H9 (cell line): ENCODE measurements at regions not wholly inside any gene's neighbourhood (a gene's known extent, or its start where the extent isn't known, plus 50 kb on each side); places are given as distances from the start of the nearest gene placed in this dataset.

ENCODE experiments used
- DNase-seq: peaks from one replicate; pipeline ENCODE4 v3.0.0-alpha.2; 2017
- H2AFZ ChIP-seq: one replicate; pipeline ENCODE4 v1.6.1; 2013; ENCODE audit warnings: mild to moderate bottlenecking, low read length, control low read depth, moderate library complexity
- H2AK5ac ChIP-seq: 2 replicates; pipeline ENCODE4 v1.6.1; 2013; ENCODE audit warnings: low read length, control low read depth, mixed read lengths; ENCODE audit not compliant: insufficient read length
- H2BK120ac ChIP-seq: one replicate; pipeline ENCODE4 v1.6.1; 2013; ENCODE audit warnings: low read depth, mild to moderate bottlenecking, low read length, control low read depth, inconsistent platforms; ENCODE audit not compliant: poor library complexity, severe bottlenecking
- H2BK12ac ChIP-seq: 2 replicates; pipeline ENCODE4 v1.6.1; 2013; ENCODE audit warnings: low read length, control low read depth, mixed read lengths, low read depth; ENCODE audit not compliant: insufficient read length
- H2BK15ac ChIP-seq: 2 replicates; pipeline ENCODE4 v1.6.1; 2013; ENCODE audit warnings: low read depth, low read length, control low read depth
- H2BK20ac ChIP-seq: one replicate; pipeline ENCODE4 v1.6.1; 2013; ENCODE audit warnings: low read depth, mild to moderate bottlenecking, low read length, control low read depth, inconsistent platforms; ENCODE audit not compliant: poor library complexity, severe bottlenecking
- H2BK5ac ChIP-seq: 2 replicates; pipeline ENCODE4 v1.6.1; 2013; ENCODE audit warnings: low read length, control low read depth, mixed read lengths; ENCODE audit not compliant: insufficient read length
- H3K14ac ChIP-seq: 2 replicates; pipeline ENCODE4 v1.6.1; 2013; ENCODE audit warnings: low read length, control low read depth; ENCODE audit not compliant: insufficient read depth
- H3K18ac ChIP-seq: 2 replicates; pipeline ENCODE4 v1.6.1; 2013; ENCODE audit warnings: low read depth, mild to moderate bottlenecking, mixed read lengths, low read length, control low read depth; ENCODE audit not compliant: insufficient read length
- H3K23ac ChIP-seq: 2 replicates; pipeline ENCODE4 v1.6.1; 2013; ENCODE audit warnings: low read length, control low read depth, mixed read lengths, low read depth; ENCODE audit not compliant: insufficient read length
- H3K23me2 ChIP-seq: 2 replicates; pipeline ENCODE4 v1.6.1; 2013; ENCODE audit warnings: low read depth, mild to moderate bottlenecking, mixed read lengths, low read length, control low read depth; ENCODE audit not compliant: insufficient read length, poor library complexity, severe bottlenecking
- H3K27ac ChIP-seq: 2 replicates; pipeline ENCODE4 v1.5.1; 2013; ENCODE audit warnings: low read length, control low read depth, mixed read lengths, low read depth; ENCODE audit not compliant: insufficient read length
- H3K27me3 ChIP-seq: 2 replicates; pipeline ENCODE4 v1.6.1; 2013; ENCODE audit warnings: low read length, control low read depth, inconsistent platforms; ENCODE audit not compliant: insufficient read depth
- H3K4ac ChIP-seq: 2 replicates; pipeline ENCODE4 v1.6.1; 2013; ENCODE audit warnings: low read depth, mild to moderate bottlenecking, control low read depth, inconsistent platforms, low read length, moderate library complexity
- H3K4me1 ChIP-seq: 2 replicates; pipeline ENCODE4 v1.6.1; 2013; ENCODE audit warnings: low read length, control low read depth, inconsistent platforms; ENCODE audit not compliant: insufficient read depth
- H3K4me2 ChIP-seq: 2 replicates; pipeline ENCODE4 v1.6.1; 2013; ENCODE audit warnings: low read length, control low read depth, mixed read lengths; ENCODE audit not compliant: insufficient read length, insufficient read depth
- H3K56ac ChIP-seq: 2 replicates; pipeline ENCODE4 v1.6.1; 2013; ENCODE audit warnings: low read depth, mild to moderate bottlenecking, mixed read lengths, low read length, control low read depth; ENCODE audit not compliant: insufficient read length
- H3K79me1 ChIP-seq: 2 replicates; pipeline ENCODE4 v1.6.1; 2013; ENCODE audit warnings: low read depth, mild to moderate bottlenecking, moderate library complexity, low read length, control low read depth, inconsistent platforms; ENCODE audit not compliant: insufficient read depth, poor library complexity, severe bottlenecking
- H3K79me2 ChIP-seq: 2 replicates; pipeline ENCODE4 v1.6.1; 2013; ENCODE audit warnings: low read length, control low read depth, inconsistent platforms; ENCODE audit not compliant: insufficient read depth
- H3K9ac ChIP-seq: 2 replicates; pipeline ENCODE4 v1.6.1; 2013; ENCODE audit warnings: low read length, control low read depth, mixed read lengths; ENCODE audit not compliant: insufficient read length; ENCODE audit errors: extremely low read depth
- H3K9me3 ChIP-seq: one replicate; pipeline ENCODE4 v1.6.1; 2013; ENCODE audit warnings: low read depth, low read length, inconsistent platforms; ENCODE audit not compliant: control insufficient read depth
- H3T11ph ChIP-seq: one replicate; pipeline ENCODE4 v1.6.1; 2013; ENCODE audit warnings: mild to moderate bottlenecking, low read length, control low read depth, inconsistent platforms
- H4K20me1 ChIP-seq: one replicate; pipeline ENCODE4 v1.6.1; 2013; ENCODE audit not compliant: control insufficient read depth, insufficient read length, insufficient read depth
- H4K5ac ChIP-seq: 2 replicates; pipeline ENCODE4 v1.6.1; 2013; ENCODE audit warnings: low read depth, mild to moderate bottlenecking, mixed read lengths, low read length, control low read depth; ENCODE audit not compliant: insufficient read length
- H4K8ac ChIP-seq: replicated peaks from 2 replicates; pipeline ENCODE4 v1.6.1; 2013; ENCODE audit warnings: low read length, control low read depth, mixed read lengths, low read depth; ENCODE audit not compliant: insufficient read length
- H4K91ac ChIP-seq: 2 replicates; pipeline ENCODE4 v1.6.1; 2013; ENCODE audit warnings: low read depth, mild to moderate bottlenecking, moderate library complexity, mixed read lengths, low read length, control low read depth; ENCODE audit not compliant: insufficient read length
- H3K27ac Mint-ChIP-seq, 3 experiments: 2 replicates in 2 of 3; 3 replicates in 1 of 3; pipeline ENCODE4 v1.8.0; 2020 to 2021; ENCODE audit warnings: mixed read lengths in 3 of 3, mild to moderate bottlenecking in 1 of 3, moderate library complexity in 1 of 3
- H3K27me3 Mint-ChIP-seq: 2 replicates; pipeline ENCODE4 v1.8.0; 2021; ENCODE audit warnings: low read depth, mild to moderate bottlenecking, moderate library complexity, mixed read lengths
- H3K36me3 Mint-ChIP-seq, 3 experiments: 2 replicates in 2 of 3; 3 replicates in 1 of 3; pipeline ENCODE4 v1.8.0; 2020 to 2021; ENCODE audit warnings: low read depth in 3 of 3, mixed read lengths in 3 of 3; ENCODE audit not compliant: insufficient read depth in 1 of 3
- H3K4me1 Mint-ChIP-seq, 2 experiments: 2 replicates each; pipeline ENCODE4 v1.8.0; 2020; ENCODE audit warnings: mixed read lengths in 2 of 2
- H3K4me3 Mint-ChIP-seq, 2 experiments: 2 replicates in 1 of 2; 3 replicates in 1 of 2; pipeline ENCODE4 v1.8.0; 2020 to 2021; ENCODE audit warnings: mild to moderate bottlenecking in 2 of 2, mixed read lengths in 2 of 2, moderate library complexity in 1 of 2
- H3K9me3 Mint-ChIP-seq, 2 experiments: 2 replicates in 1 of 2; 3 replicates in 1 of 2; pipeline ENCODE4 v1.8.0; 2020; ENCODE audit warnings: mild to moderate bottlenecking in 2 of 2, mixed read lengths in 2 of 2, moderate library complexity in 1 of 2
- whole genome bisulfite sequencing: extraction: QIAGEN DNeasy Blood & Tissue Kit; methylation state at CpG from one replicate; pipeline ENCODE4 v1.1.7; 2013; ENCODE audit warnings: missing lambda C conversion rate, low lambda C conversion rate, mixed read lengths; ENCODE audit not compliant: insufficient read length; ENCODE audit errors: extremely low coverage; 5-methylcytosine and 5-hydroxymethylcytosine counted together
- TF ChIP-seq, protein P1 (sequence below): fragments of 200-600 bp; sonication (generic); conservative IDR thresholded peaks from 3 replicates; pipeline ENCODE4 v1.8.0; 2021; ENCODE audit warnings: antibody characterized with exemption, mild to moderate bottlenecking

DNA sequence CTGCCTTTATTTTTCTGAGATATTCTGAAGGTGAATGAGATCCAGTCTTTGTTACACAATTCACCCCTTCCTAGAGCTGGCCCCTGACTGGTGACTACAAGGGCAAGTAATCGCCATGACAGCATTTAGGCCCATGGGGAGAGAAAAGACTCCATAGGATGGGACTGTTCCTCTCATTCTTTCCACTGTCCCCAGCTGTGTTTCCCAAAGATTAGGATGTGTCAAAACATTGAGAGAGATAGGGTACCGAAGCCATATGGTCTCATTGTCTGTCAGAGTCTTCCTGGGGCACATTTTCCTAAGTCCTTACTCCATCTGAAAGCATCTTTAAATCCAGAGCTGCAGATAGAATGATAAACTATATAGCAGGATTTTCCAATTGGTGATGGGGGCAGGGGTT, 423.5 kb downstream of the OMA1 start:
- Histone ChIP-seq H2BK5ac (no peak overlapping the region), H3K9ac (no peak overlapping the region), H4K91ac (no peak overlapping the region), H3K56ac (no peak overlapping the region), H3K23ac (no peak overlapping the region), H3K27me3 (no peaks in the 10 kb centered on the region), H3K23me2 (no peaks in the 10 kb centered on the region), H3K27ac (no peak overlapping the region), H2BK15ac (no peak overlapping the region), H3K9me3 (no peaks in the 10 kb centered on the region), H4K5ac (no peak overlapping the region), H2BK12ac (no peak overlapping the region), H3K4me2 (no peak overlapping the region), H2AFZ (no peak overlapping the region), H3K4me1 (no peaks in the 10 kb centered on the region), H4K8ac (no peak overlapping the region), H2BK20ac (no peak overlapping the region), H3K79me1 (no peaks in the 10 kb centered on the region), H3K18ac (no peak overlapping the region), H3T11ph (no peak overlapping the region), H2BK120ac (no peak overlapping the region), H4K20me1 (no peaks in the 10 kb centered on the region), H3K4ac (no peak overlapping the region), H3K79me2 (no peaks in the 10 kb centered on the region), H2AK5ac (no peak overlapping the region), H3K14ac (no peak overlapping the region)
- no peak for DNase-seq
- Mint-ChIP-seq H3K4me3 (no peak overlapping the region), H3K36me3 (peaks cover 1 to 3% (median 2%) of the 10 kb centered on the region in 3 experiments; a peak in 2 of 7 replicates), H3K9me3 (peaks cover 2 to 3% of the 10 kb centered on the region in 2 experiments; a peak in 3 of 5 replicates), H3K4me1 (peaks cover 0 to 8% of the 10 kb centered on the region in 2 experiments; a peak in 2 of 4 replicates), H3K27me3 (no peaks in the 10 kb centered on the region), H3K27ac (no peak overlapping the region)
- WGBS: no CpG with 5 or more reads among the region's 2 CpGs
- TF ChIP-seq, protein P1, sequence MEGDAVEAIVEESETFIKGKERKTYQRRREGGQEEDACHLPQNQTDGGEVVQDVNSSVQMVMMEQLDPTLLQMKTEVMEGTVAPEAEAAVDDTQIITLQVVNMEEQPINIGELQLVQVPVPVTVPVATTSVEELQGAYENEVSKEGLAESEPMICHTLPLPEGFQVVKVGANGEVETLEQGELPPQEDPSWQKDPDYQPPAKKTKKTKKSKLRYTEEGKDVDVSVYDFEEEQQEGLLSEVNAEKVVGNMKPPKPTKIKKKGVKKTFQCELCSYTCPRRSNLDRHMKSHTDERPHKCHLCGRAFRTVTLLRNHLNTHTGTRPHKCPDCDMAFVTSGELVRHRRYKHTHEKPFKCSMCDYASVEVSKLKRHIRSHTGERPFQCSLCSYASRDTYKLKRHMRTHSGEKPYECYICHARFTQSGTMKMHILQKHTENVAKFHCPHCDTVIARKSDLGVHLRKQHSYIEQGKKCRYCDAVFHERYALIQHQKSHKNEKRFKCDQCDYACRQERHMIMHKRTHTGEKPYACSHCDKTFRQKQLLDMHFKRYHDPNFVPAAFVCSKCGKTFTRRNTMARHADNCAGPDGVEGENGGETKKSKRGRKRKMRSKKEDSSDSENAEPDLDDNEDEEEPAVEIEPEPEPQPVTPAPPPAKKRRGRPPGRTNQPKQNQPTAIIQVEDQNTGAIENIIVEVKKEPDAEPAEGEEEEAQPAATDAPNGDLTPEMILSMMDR: no peak
